Glomerular visceral epithelial cell (primary cell): ENCODE measurements at regions not wholly inside any gene's neighbourhood (a gene's known extent, or its start where the extent isn't known, plus 50 kb on each side); places are given as distances from the start of the nearest gene placed in this dataset.
A peak's percentile ranks its signal among the peaks of the same experiment; 100 is the strongest.

Experiments
- DNase-seq: peaks from one replicate; pipeline ENCODE4 v3.0.0-alpha.2; 2016; ENCODE audit errors: extremely low spot score

- DNase-seq, result peak; percentile 18
Measured at GRCh38 chr11:92384358-92384757, 159.7 kb downstream of the FAT3 start.

DNA sequence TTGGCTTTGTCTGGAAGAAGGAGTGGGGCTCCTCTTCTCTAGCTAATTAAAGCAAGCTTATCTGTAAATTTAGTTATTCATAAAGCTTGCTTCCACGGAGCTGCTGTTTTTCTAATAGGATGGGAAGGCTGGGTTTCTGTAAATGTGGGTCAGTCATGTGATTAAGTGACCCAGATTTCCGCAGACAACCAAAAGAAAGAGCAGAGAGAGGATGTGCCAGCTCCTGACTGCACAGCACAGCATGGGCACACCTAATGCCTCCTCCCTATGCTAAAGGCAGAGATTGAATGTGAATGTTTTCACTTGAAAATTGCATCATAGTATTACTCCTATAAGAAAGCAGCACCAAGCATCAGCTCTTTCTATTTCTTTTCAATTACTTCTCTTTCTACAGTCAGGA is 160.2 kb downstream of the FAT3 start:
- DNase-seq, result no peak

GRCh38 chr11:92386577-92386976 is 162.0 kb downstream of the FAT3 start:
- no peak for DNase-seq

GRCh38 chr11:92387859-92388258 is 163.2 kb downstream of the FAT3 start:
- no peak for DNase-seq

GRCh38 chr11:92388380-92388779 is 163.8 kb downstream of the FAT3 start:
- DNase-seq, result no peak

GRCh38 chr11:92390783-92391182 is 166.2 kb downstream of the FAT3 start:
- no peak for DNase-seq

DNA sequence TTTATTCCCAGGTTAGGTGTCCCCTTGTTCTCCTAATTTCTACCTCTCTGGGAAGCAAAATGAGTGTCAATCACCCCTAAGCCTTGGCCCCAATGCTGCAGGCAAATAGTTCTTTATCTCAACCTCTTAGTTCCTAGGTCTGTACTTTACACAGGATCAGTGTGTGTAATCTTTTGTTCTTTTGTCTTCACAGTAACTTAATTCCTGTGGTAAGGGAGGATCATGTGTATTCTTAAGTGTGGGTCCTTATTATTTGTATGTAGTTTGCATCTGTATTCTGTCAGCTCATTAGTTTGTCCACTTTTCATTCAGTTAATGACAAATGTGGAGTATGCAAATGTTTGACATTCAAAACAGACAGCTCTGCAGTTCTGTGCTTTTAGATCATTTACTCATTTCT is 166.7 kb downstream of the FAT3 start:
- DNase-seq, result no peak

DNA sequence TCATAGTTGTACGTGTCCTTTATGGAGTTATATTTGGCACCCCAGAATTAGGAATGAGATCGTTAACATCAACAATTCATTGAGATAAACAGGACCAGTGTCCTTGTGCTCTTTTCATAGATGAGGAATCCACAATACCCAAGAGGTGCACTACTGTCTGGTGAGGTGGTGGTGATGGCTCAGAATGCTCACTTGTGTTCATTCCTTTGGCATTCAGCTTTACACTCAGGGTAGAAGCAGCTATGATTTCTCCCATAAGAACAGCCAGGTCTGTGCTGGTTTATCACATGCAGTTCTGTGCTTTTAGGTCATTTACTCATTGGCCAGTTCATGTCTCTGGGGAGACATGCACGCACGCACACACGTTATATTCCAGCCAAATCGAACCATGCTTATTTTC is 167.2 kb downstream of the FAT3 start:
- no peak for DNase-seq

DNA sequence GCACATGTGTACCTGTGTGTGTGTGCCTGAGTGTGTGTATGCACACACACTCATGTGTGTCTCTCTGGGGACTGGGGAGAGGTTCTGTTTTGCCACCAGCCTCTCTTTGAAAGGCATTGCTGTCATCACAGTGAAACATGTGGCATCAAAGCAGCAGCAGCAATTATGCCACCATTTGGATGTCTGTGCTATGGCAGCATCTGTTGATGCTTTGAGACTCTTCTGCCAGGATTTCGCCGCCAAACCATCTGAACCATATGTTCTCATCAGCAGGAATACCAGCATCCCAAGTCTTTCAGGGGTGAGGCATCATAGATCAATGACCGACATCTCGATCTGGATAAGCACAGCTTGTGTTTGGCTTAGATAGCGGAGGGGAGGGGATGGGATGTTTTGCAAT is 168.6 kb downstream of the FAT3 start:
- DNase-seq, result no peak

DNA sequence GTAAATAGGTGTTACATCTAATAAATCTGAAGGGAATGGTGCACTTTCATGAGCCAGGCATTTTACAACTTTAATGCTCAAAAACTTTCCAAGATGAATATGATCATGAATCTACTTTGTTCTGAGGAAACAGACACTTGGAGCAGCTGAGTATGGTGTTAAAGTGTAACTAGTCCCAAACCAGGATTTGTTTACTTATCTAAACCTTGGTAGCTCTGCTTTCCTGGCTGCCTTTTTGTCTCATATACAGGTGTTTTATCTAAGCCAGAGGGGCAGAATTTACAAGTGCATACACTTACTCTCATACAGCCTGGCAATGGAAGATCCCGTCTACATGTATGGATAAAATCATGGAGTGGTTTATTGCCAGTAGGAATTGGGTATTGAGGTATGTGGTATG is 171.5 kb downstream of the FAT3 start:
- DNase-seq, result no peak

DNA sequence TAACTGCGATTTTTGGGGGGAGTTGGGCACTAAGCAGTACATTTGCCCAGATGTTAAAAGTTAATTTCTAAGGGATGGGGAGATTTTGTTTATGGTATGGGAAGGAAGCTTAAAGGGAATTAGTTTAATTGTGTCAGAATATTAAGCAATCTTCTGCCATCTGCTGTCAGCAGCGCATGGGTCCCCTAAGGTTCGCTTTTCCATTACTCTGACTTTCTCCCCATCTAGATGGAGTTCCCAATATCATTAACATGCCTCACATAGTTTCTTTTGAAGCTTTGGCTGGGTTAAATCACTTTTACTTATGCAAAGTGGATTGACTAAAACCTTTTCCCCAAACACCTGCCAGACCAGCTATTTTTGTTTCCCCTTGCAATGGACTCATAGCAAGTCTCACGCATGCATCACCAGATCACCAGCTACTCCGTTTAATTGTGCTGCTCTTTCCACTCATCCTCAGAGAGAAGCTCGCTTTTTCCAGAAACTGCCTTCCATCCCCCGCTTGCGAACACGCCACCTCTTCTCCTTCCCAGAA is 172.7 kb downstream of the FAT3 start:
- no peak for DNase-seq

DNA sequence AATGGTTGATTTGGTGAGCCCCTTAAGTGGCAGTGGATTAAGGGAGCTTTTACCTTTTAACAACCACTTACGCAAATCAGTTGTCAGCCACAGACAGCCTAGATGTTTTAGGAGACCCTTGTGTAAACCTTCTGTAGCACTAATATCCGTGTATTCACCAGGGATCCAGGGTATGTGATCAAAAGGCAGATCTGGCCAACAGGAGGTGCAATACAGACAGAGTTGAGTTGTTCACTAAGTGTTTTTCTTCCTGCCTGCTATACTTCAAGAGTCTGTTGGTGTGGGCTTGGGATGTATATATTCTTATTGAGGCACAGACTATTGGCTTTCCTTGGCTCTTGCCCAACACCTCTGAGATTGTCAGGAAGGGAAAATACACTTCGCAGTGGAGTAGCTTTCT is 175.1 kb downstream of the FAT3 start:
- no peak for DNase-seq

GRCh38 chr11:92401520-92401919 is 176.9 kb downstream of the FAT3 start:
- DNase-seq, result no peak

- DNase-seq, result no peak
Measured at GRCh38 chr11:92406472-92406871, 181.9 kb downstream of the FAT3 start.

GRCh38 chr11:92409355-92409754 is 184.7 kb downstream of the FAT3 start:
- DNase-seq, result no peak

GRCh38 chr11:92409956-92410355 is 185.3 kb downstream of the FAT3 start:
- DNase-seq, result no peak

DNA sequence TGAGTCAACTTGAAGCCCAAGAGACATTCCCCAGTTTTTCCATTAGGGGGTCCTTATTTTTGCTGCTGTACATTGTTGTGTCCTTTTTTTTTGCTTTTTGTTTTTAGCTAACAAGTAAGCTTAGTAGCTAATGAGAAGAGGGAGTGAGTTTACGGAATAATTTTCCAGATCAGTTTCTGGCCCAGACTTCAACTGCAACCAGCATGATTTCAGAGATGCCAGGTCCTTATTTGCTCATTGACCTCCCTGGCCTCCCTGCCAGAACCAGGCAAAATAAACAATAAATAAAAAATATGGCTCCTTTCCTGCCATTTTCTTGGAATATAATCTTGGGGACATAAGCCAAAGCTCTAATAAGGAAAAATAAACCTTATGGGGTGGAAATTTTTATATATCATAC is 185.9 kb downstream of the FAT3 start:
- no peak for DNase-seq

DNA sequence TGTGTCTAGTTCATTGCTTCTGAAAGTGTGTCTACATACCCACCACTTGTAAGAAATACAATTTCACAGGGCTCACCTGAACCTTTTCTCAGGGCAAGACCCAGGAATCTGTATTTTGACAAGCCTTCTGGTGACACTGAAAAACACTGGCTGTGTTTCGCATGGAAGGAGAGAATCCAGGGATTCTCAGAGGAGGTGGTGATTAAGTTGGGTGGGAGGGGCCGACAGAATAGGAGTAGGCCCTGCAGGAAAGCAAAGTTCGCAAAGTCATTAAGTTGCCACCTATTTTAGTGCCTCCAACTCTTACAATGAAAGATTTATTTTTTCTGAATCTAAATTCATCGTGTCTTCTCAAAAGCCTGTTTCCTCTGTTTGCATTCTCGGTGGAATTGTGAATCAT is 186.8 kb downstream of the FAT3 start:
- DNase-seq, result no peak

DNA sequence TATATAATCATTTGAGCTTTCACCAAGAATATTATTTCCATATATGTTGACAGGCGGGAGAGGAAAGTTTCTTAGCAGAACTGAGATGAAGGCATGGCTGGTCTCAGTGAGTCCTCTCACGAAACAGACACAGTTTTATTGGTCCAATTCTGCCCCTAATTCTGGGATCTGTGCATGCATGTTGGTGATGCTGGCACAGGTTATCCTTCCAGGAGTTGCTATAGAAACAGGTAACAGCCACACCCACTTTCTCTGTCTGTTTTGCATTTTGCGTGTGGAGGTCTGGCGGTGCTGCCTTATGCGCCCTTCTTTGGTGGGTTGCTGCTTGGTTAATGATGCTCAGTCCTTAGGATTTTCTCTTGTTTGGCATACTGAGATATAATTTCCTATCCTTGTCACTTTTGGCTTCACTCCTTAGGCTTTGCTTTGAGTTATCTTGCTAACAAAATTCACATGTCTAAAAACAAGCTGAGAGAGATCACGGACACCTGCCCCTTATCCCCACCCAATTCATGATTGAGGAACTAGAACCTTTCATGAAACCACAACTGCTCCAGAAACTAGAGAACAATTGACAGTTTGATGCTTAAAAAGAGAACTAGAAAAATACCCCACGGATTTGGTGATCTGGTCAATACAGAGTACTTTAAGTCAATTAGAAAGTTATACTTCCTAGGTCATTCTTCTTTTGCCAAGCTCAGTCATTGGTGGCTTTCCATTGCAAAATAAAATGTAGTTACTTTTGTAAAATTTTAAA is 189.3 kb downstream of the FAT3 start:
- DNase-seq, result no peak

- DNase-seq, result no peak
Measured at GRCh38 chr11:92416971-92417725, 192.5 kb downstream of the FAT3 start.

DNA sequence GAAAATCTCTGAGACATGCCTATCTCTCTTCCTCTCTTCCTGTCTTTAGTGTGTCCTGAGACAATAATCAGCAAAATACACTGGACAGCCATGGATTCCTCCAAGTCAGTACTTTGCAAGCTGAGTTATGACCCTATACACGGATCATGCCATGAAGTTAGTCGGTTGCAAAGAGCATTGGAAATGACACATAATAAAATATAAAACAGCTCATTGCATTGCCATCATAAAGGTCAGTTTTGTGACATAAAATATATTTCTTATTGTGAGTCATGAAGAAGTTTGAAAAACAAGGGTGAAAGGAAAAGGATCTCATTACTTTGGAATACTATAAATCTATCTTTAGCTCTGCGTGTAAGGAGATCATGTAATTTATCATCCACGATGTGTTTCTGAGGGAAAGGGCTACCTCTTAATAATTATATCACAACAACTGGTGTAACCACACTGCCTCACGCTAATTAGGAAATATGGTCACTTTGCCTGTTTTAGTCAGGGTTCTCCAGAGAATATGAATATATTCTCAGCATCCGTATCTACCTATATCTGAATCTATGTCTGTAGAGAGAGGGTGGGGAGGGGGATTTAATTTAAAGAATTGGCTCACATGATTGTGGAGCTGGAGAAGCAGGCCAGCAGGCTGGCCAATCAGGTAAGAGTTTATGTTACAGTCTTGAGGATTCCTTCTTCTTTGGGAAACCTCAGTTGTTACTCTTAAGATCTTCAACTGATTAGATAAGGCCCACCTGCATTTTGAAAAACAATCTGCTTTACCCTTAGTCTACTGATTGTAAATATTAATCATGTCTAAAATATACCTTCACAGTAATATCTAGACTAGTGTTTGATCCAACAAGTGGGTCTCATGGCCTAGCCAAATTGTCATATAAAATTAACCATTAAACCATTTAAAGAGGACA is 198.8 kb downstream of the FAT3 start:
- DNase-seq, result no peak

DNA sequence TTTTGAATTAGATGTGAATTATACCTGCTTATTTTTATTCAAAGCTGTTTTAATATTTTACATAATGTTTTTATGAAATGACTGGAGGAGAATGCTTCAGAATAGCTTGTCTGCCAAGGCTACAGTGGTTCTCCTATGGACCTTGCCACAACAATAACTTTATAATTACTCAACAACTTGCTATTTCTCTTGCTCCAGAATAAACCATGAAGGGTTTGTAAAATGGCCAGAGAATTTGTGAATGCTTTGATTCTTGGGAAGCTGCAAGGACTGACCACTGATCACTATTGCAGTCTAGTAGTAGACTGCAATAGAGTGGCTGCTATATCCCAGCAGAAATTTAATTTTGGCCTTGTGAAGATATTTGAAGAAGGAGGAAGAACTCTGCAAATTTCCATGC is 199.7 kb downstream of the FAT3 start:
- peak; percentile 4 for DNase-seq
